Activated CD8-positive, alpha-beta memory T cell treated with anti-CD3 and anti-CD28 coated beads, Interleukin-2, amount 10 ng/mL, durations not matched to agents 7 days and 5 days (primary cell): ENCODE measurements at regions not wholly inside any gene's neighbourhood (a gene's known extent, or its start where the extent isn't known, plus 50 kb on each side); places are given as distances from the start of the nearest gene placed in this dataset.
"Not testable (repeated sequence)": the region's sequence is repeated elsewhere in the genome, so short reads cannot be mapped to it uniquely, and the experiment has no call there.

Experiments used
- ATAC-seq: fragments of 150-1000 bp; cut with Tn5 transposase; one replicate; pipeline ENCODE4 v1.10.0; 2021; ENCODE audit warnings: moderate library complexity
- CTCF ChIA-PET: fragments of 350-600 bp; sonication (Branson Sonifier 250); formaldehyde crosslinking; loops from one replicate; lab custom pipeline; 2021; ENCODE audit warnings: antibody characterized with exemption; lab: Charles Lee
- DNase-seq: peaks from one replicate; pipeline ENCODE4 v3.0.0-alpha.2; 2020
- H3K27ac Mint-ChIP-seq: one replicate; pipeline ENCODE4 v1.8.0; 2021; ENCODE audit warnings: mild to moderate bottlenecking, mixed read lengths
- H3K27me3 Mint-ChIP-seq: one replicate; pipeline ENCODE4 v1.8.0; 2021; ENCODE audit warnings: mixed read lengths
- H3K36me3 Mint-ChIP-seq: one replicate; pipeline ENCODE4 v1.8.0; 2021; ENCODE audit warnings: mild to moderate bottlenecking, mixed read lengths
- H3K4me1 Mint-ChIP-seq: one replicate; pipeline ENCODE4 v1.8.0; 2021; ENCODE audit warnings: mixed read lengths
- H3K4me3 Mint-ChIP-seq: one replicate; pipeline ENCODE4 v1.8.0; 2021; ENCODE audit warnings: mild to moderate bottlenecking, moderate library complexity, mixed read lengths
- H3K9me3 Mint-ChIP-seq: one replicate; pipeline ENCODE4 v1.8.0; 2022; ENCODE audit warnings: low read depth, mixed read lengths

GRCh38 chr4:131747203-131747602, 1401.9 kb upstream of the PCDH10 start:
- H3K4me3 Mint-ChIP-seq, H3K27me3 Mint-ChIP-seq, H3K27ac Mint-ChIP-seq, H3K36me3 Mint-ChIP-seq, ATAC-seq, CTCF ChIA-PET, H3K4me1 Mint-ChIP-seq, DNase-seq, H3K9me3 Mint-ChIP-seq: not testable (repeated sequence)

- H3K27me3 Mint-ChIP-seq, DNase-seq, H3K4me3 Mint-ChIP-seq, H3K9me3 Mint-ChIP-seq, H3K4me1 Mint-ChIP-seq, H3K27ac Mint-ChIP-seq, ATAC-seq, CTCF ChIA-PET, H3K36me3 Mint-ChIP-seq: not testable (repeated sequence)
Measured at GRCh38 chr4:131749224-131749623, 1399.9 kb upstream of the PCDH10 start.

- H3K27ac Mint-ChIP-seq, H3K27me3 Mint-ChIP-seq, H3K4me3 Mint-ChIP-seq, H3K36me3 Mint-ChIP-seq, CTCF ChIA-PET, ATAC-seq, H3K4me1 Mint-ChIP-seq, H3K9me3 Mint-ChIP-seq: not testable (repeated sequence)
- peak; percentile 41 for DNase-seq
Measured at GRCh38 chr4:131750006-131750405, 1399.1 kb upstream of the PCDH10 start.

GRCh38 chr4:131750469-131750868, 1398.6 kb upstream of the PCDH10 start:
- ATAC-seq, H3K9me3 Mint-ChIP-seq, H3K27ac Mint-ChIP-seq, CTCF ChIA-PET, H3K36me3 Mint-ChIP-seq, H3K4me3 Mint-ChIP-seq, H3K27me3 Mint-ChIP-seq, H3K4me1 Mint-ChIP-seq: not testable (repeated sequence)
- DNase-seq = peak; percentile 43

GRCh38 chr4:131762234-131762633, 1386.9 kb upstream of the PCDH10 start:
- H3K27ac Mint-ChIP-seq, CTCF ChIA-PET, H3K9me3 Mint-ChIP-seq, H3K4me3 Mint-ChIP-seq, H3K4me1 Mint-ChIP-seq, H3K27me3 Mint-ChIP-seq, H3K36me3 Mint-ChIP-seq, ATAC-seq, DNase-seq: not testable (repeated sequence)

GRCh38 chr4:131764730-131765129, 1384.4 kb upstream of the PCDH10 start:
- ATAC-seq (no peak), DNase-seq (no peak)
- Mint-ChIP-seq H3K4me1 (no peaks in the 10 kb centered on the region), H3K9me3 (no peaks in the 10 kb centered on the region), H3K27ac (no peak overlapping the region), H3K36me3 (no peaks in the 10 kb centered on the region), H3K4me3 (no peak overlapping the region), H3K27me3 (no peaks in the 10 kb centered on the region)
- CTCF ChIA-PET = no interaction called here

GRCh38 chr4:131774382-131774781, 1374.7 kb upstream of the PCDH10 start:
- H3K9me3 Mint-ChIP-seq, H3K27me3 Mint-ChIP-seq, H3K4me1 Mint-ChIP-seq, H3K27ac Mint-ChIP-seq, DNase-seq, ATAC-seq, CTCF ChIA-PET, H3K4me3 Mint-ChIP-seq, H3K36me3 Mint-ChIP-seq: not testable (repeated sequence)

- DNase-seq, H3K4me1 Mint-ChIP-seq, H3K4me3 Mint-ChIP-seq, H3K9me3 Mint-ChIP-seq, H3K36me3 Mint-ChIP-seq, H3K27me3 Mint-ChIP-seq, CTCF ChIA-PET, H3K27ac Mint-ChIP-seq, ATAC-seq: not testable (repeated sequence)
Measured at GRCh38 chr4:131810565-131810964, 1338.5 kb upstream of the PCDH10 start.
